HG03342 (cell line): ENCODE measurements at regions not wholly inside any gene's neighbourhood (a gene's known extent, or its start where the extent isn't known, plus 50 kb on each side); places are given as distances from the start of the nearest gene placed in this dataset.

Experiments
- ATAC-seq: cut with Tn5 transposase; IDR thresholded peaks from one replicate; pipeline ENCODE4 v1.9.1; 2021; ENCODE audit warnings: mild to moderate bottlenecking, moderate library complexity; ENCODE audit not compliant: unreplicated experiment

GRCh38 chr11:95364324-95365295, 133.6 kb upstream of the SESN3 start:
- no peak for ATAC-seq

GRCh38 chr11:95363708-95364107, 132.7 kb upstream of the SESN3 start:
- no peak for ATAC-seq

- no peak for ATAC-seq
Measured at GRCh38 chr11:95363164-95363563, 132.2 kb upstream of the SESN3 start.

GRCh38 chr11:95361180-95361579, 130.2 kb upstream of the SESN3 start:
- no peak for ATAC-seq

- ATAC-seq = no peak
Measured at GRCh38 chr11:95360377-95361075, 129.5 kb upstream of the SESN3 start.

- no peak for ATAC-seq
Measured at GRCh38 chr11:95359756-95360155, 128.8 kb upstream of the SESN3 start.

GRCh38 chr11:95359341-95359663, 128.3 kb upstream of the SESN3 start:
- ATAC-seq = no peak

- no peak for ATAC-seq
Measured at GRCh38 chr11:95358511-95359340, 127.7 kb upstream of the SESN3 start.

- ATAC-seq = no peak
Measured at GRCh38 chr11:95354304-95354703, 123.3 kb upstream of the SESN3 start.

- ATAC-seq = no peak
Measured at GRCh38 chr11:95353706-95354105, 122.7 kb upstream of the SESN3 start.

GRCh38 chr11:95352733-95353346, 121.8 kb upstream of the SESN3 start:
- ATAC-seq = no peak

GRCh38 chr11:95349345-95349942, 118.4 kb upstream of the SESN3 start:
- ATAC-seq = no peak

- ATAC-seq = no peak
Measured at GRCh38 chr11:95346265-95346664, 115.3 kb upstream of the SESN3 start.

- ATAC-seq = peak; percentile 77
Measured at GRCh38 chr11:95345651-95346050, 114.6 kb upstream of the SESN3 start.

GRCh38 chr11:95344932-95345642, 114.1 kb upstream of the SESN3 start:
- no peak for ATAC-seq

- no peak for ATAC-seq
Measured at GRCh38 chr11:95341221-95341620, 110.2 kb upstream of the SESN3 start.

- peak; percentile 29 for ATAC-seq
Measured at GRCh38 chr11:95339086-95339901, 108.3 kb upstream of the SESN3 start.

GRCh38 chr11:95338430-95338991, 107.5 kb upstream of the SESN3 start:
- no peak for ATAC-seq

GRCh38 chr11:95337972-95338429, 107.0 kb upstream of the SESN3 start:
- peak; percentile 13 for ATAC-seq
